ENCODE measurements at regions not wholly inside any gene's neighbourhood (a gene's known extent, or its start where the extent isn't known, plus 50 kb on each side); places are given as distances from the start of the nearest gene placed in this dataset.

- H3K9me3 ChIP-seq, result no peaks in the 10 kb centered on the region
These were observed 401.2 kb downstream of the RPS24 start for GRCh38 chr10:78434886-78435285.

GRCh38 chr10:78435484-78436221, 402.0 kb downstream of the RPS24 start:
- no peak for ATAC-seq (ENCODE audit: insufficient number of reproducible peaks, low FRiP score, low read depth)
- Histone ChIP-seq H3K4me3 (no peak overlapping the region), H3K27ac (no peak overlapping the region), H3K36me3 (no peaks in the 10 kb centered on the region), H3K27me3 (replicated peaks; ENCODE audit: insufficient read depth) (no peaks in the 10 kb centered on the region), H3K9me3 (no peaks in the 10 kb centered on the region), H3K4me1 (ENCODE audit: control insufficient read depth in 1 of 2, low read depth in 2 of 2) (peaks cover 42 to 62% of the 10 kb centered on the region in 2 donors)
- no peak for TF ChIP-seq CTCF (IDR thresholded peaks at IDR 0.05)
- no peak for DNase-seq (ENCODE audit: low spot score)

More at GRCh38 chr10:78434886-78435285, 401.2 kb downstream of the RPS24 start:
- Histone ChIP-seq H3K27me3 (replicated peaks; ENCODE audit: insufficient read depth) (no peaks in the 10 kb centered on the region), H3K36me3 (no peaks in the 10 kb centered on the region), H3K27ac (no peak overlapping the region), H3K4me1 (ENCODE audit: control insufficient read depth in 1 of 2, low read depth in 2 of 2) (peaks cover 42 to 62% of the 10 kb centered on the region in 2 donors), H3K4me3 (no peak overlapping the region)
- TF ChIP-seq CTCF (IDR thresholded peaks at IDR 0.05), result no peak
- DNase-seq (ENCODE audit: low spot score), result no peak
- no peak for ATAC-seq (ENCODE audit: insufficient number of reproducible peaks, low FRiP score, low read depth)

- DNase-seq (ENCODE audit: low spot score) (no peak), ATAC-seq (ENCODE audit: insufficient number of reproducible peaks, low FRiP score, low read depth) (no peak)
- TF ChIP-seq CTCF (IDR thresholded peaks at IDR 0.05), result no peak
- no peaks in the 10 kb centered on the region for H3K27me3 ChIP-seq (replicated peaks; ENCODE audit: insufficient read depth)
- no peaks in the 10 kb centered on the region for H3K36me3 ChIP-seq
- H3K4me1 ChIP-seq (ENCODE audit: control insufficient read depth in 1 of 2, low read depth in 2 of 2), result peaks cover 42 to 62% of the 10 kb centered on the region in 2 donors
- H3K27ac ChIP-seq, result no peak overlapping the region
- no peak overlapping the region for H3K4me3 ChIP-seq
- H3K9me3 ChIP-seq, result no peaks in the 10 kb centered on the region
These were observed 402.5 kb downstream of the RPS24 start for GRCh38 chr10:78436222-78436573.

- H3K4me3 ChIP-seq, result no peak overlapping the region
- ATAC-seq (ENCODE audit: insufficient number of reproducible peaks, low FRiP score, low read depth) (no peak), DNase-seq (ENCODE audit: low spot score) (no peak)
- TF ChIP-seq CTCF (IDR thresholded peaks at IDR 0.05), result no peak
- H3K4me1 ChIP-seq (ENCODE audit: control insufficient read depth in 1 of 2, low read depth in 2 of 2), result peaks cover 42 to 67% of the 10 kb centered on the region in 2 donors
- no peaks in the 10 kb centered on the region for H3K27me3 ChIP-seq (replicated peaks; ENCODE audit: insufficient read depth)
- no peaks in the 10 kb centered on the region for H3K9me3 ChIP-seq
- H3K36me3 ChIP-seq, result no peaks in the 10 kb centered on the region
- H3K27ac ChIP-seq, result no peak overlapping the region
These were observed 403.2 kb downstream of the RPS24 start for GRCh38 chr10:78436706-78437406.

GRCh38 chr10:78437407-78437768, 403.7 kb downstream of the RPS24 start:
- TF ChIP-seq CTCF (IDR thresholded peaks at IDR 0.05), result no peak
- peaks cover 42 to 72% of the 10 kb centered on the region in 2 donors for H3K4me1 ChIP-seq (ENCODE audit: control insufficient read depth in 1 of 2, low read depth in 2 of 2)
- no peaks in the 10 kb centered on the region for H3K36me3 ChIP-seq

More at GRCh38 chr10:78437407-78437768, 403.7 kb downstream of the RPS24 start:
- no peak for ATAC-seq (ENCODE audit: insufficient number of reproducible peaks, low FRiP score, low read depth)
- H3K4me3 ChIP-seq, result no peak overlapping the region
- no peak for DNase-seq (ENCODE audit: low spot score)
- H3K27ac ChIP-seq, result no peak overlapping the region
- no peaks in the 10 kb centered on the region for H3K9me3 ChIP-seq
- H3K27me3 ChIP-seq (replicated peaks; ENCODE audit: insufficient read depth), result no peaks in the 10 kb centered on the region

Measured in thoracic aorta (tissue), 2 donors.